ENCODE measurements at regions not wholly inside any gene's neighbourhood (a gene's known extent, or its start where the extent isn't known, plus 50 kb on each side); places are given as distances from the start of the nearest gene placed in this dataset.

DNA sequence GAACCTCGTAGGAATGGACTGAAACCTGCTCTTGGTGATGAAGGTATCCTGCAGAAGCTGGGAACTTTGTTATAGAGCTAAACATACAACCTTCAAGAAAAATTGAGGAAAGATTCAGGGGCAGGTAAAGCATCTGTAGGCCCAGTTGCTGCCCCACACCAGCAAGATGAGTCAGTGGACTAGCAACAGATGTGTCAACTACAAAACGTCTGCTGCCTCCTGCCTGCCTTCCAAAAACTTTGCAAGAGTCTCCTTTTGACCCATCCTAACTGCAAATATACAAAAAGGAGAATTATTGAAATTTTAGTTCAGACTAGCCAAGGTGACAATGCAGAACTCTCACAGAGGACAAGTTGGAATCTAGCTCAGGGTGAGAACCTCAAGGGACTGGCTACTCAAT lies 60.9 kb upstream of the TMTC1 start:
- peaks cover 6 to 27% (median 20%) of the 10 kb centered on the region in 7 donors for H3K9me3 Mint-ChIP-seq
- Histone ChIP-seq H3K9me3 (replicated peaks in 1 of 2; ENCODE audit: control insufficient read depth in 1 of 2, insufficient read depth in 1 of 2, low read length in 2 of 2) (peaks cover 18 to 27% of the 10 kb centered on the region in 2 donors), H3K36me3 (replicated peaks in 1 of 2; ENCODE audit: control insufficient read depth in 1 of 2, insufficient read depth in 2 of 2, low read length in 2 of 2) (no peaks in the 10 kb centered on the region), H3K27me3 (ENCODE audit: control insufficient read depth in 2 of 2, insufficient read depth in 2 of 2, low read length in 2 of 2) (no peaks in the 10 kb centered on the region), H3K4me2 (replicated peaks; ENCODE audit: extremely low read depth, low read length, poor library complexity, severe bottlenecking) (no peak overlapping the region), H2AFZ (ENCODE audit: insufficient read depth, low read depth, low read length, poor library complexity, severe bottlenecking) (no peak overlapping the region), H3K4me3 (replicated peaks in 1 of 3; ENCODE audit: low read depth in 2 of 3, low read length in 3 of 3) (no peak overlapping the region), H3K27ac (ENCODE audit: low read depth in 1 of 2, low read length in 2 of 2) (no peak overlapping the region), H4K20me1 (ENCODE audit: insufficient read depth, low read length) (no peaks in the 10 kb centered on the region), H3K79me2 (ENCODE audit: insufficient read depth, low read length) (no peaks in the 10 kb centered on the region), H3K9ac (ENCODE audit: insufficient read depth, low read length, poor library complexity, severe bottlenecking) (no peak overlapping the region), H3K4me1 (ENCODE audit: control insufficient read depth in 1 of 2, insufficient read depth in 2 of 2, low read length in 2 of 2) (no peaks in the 10 kb centered on the region)
- H3K4me3 Mint-ChIP-seq, result no peak overlapping the region
- H3K36me3 Mint-ChIP-seq, result no peaks in the 10 kb centered on the region
- no peak for DNase-seq
- H3K27ac Mint-ChIP-seq, result no peak overlapping the region
- intact Hi-C loops (cut with micrococcal nuclease), result no loop called here
- TF ChIP-seq, protein P1, sequence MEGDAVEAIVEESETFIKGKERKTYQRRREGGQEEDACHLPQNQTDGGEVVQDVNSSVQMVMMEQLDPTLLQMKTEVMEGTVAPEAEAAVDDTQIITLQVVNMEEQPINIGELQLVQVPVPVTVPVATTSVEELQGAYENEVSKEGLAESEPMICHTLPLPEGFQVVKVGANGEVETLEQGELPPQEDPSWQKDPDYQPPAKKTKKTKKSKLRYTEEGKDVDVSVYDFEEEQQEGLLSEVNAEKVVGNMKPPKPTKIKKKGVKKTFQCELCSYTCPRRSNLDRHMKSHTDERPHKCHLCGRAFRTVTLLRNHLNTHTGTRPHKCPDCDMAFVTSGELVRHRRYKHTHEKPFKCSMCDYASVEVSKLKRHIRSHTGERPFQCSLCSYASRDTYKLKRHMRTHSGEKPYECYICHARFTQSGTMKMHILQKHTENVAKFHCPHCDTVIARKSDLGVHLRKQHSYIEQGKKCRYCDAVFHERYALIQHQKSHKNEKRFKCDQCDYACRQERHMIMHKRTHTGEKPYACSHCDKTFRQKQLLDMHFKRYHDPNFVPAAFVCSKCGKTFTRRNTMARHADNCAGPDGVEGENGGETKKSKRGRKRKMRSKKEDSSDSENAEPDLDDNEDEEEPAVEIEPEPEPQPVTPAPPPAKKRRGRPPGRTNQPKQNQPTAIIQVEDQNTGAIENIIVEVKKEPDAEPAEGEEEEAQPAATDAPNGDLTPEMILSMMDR (IDR thresholded peaks at IDR 0.05), result no peak
- no CpG with 5 or more reads among the region's 2 CpGs for WGBS (ENCODE audit: insufficient coverage)
- H3K4me1 Mint-ChIP-seq, result no peaks in the 10 kb centered on the region
- peaks cover 0 to 2% (median 0%) of the 10 kb centered on the region in 3 donors for H3K27me3 Mint-ChIP-seq (ENCODE audit: low read depth in 3 of 3)

GRCh38 chr12:29843036-29843435 lies 59.3 kb upstream of the TMTC1 start:
- H3K4me1 ChIP-seq (ENCODE audit: control insufficient read depth in 1 of 2, insufficient read depth in 2 of 2, low read length in 2 of 2), result no peaks in the 10 kb centered on the region
- no peaks in the 10 kb centered on the region for H3K4me1 Mint-ChIP-seq
- no peak overlapping the region for H2AFZ ChIP-seq (ENCODE audit: insufficient read depth, low read depth, low read length, poor library complexity, severe bottlenecking)
- H3K4me2 ChIP-seq (replicated peaks; ENCODE audit: extremely low read depth, low read length, poor library complexity, severe bottlenecking), result no peak overlapping the region
- peaks cover 10 to 25% (median 13%) of the 10 kb centered on the region in 7 donors for H3K9me3 Mint-ChIP-seq
- H3K9ac ChIP-seq (ENCODE audit: insufficient read depth, low read length, poor library complexity, severe bottlenecking), result no peak overlapping the region
- intact Hi-C loops (cut with micrococcal nuclease), result no loop called here
- no peak overlapping the region for H3K4me3 Mint-ChIP-seq
- H3K27ac ChIP-seq (ENCODE audit: low read depth in 1 of 2, low read length in 2 of 2), result no peak overlapping the region
- H3K36me3 ChIP-seq (replicated peaks in 1 of 2; ENCODE audit: control insufficient read depth in 1 of 2, insufficient read depth in 2 of 2, low read length in 2 of 2), result no peaks in the 10 kb centered on the region
- H3K4me3 ChIP-seq (replicated peaks in 1 of 3; ENCODE audit: low read depth in 2 of 3, low read length in 3 of 3), result no peak overlapping the region
- H3K27ac Mint-ChIP-seq, result no peak overlapping the region
- H3K27me3 ChIP-seq (ENCODE audit: control insufficient read depth in 2 of 2, insufficient read depth in 2 of 2, low read length in 2 of 2), result no peaks in the 10 kb centered on the region
- H3K36me3 Mint-ChIP-seq, result no peaks in the 10 kb centered on the region
- DNase-seq, result no peak
- no peaks in the 10 kb centered on the region for H3K79me2 ChIP-seq (ENCODE audit: insufficient read depth, low read length)
- no peaks in the 10 kb centered on the region for H4K20me1 ChIP-seq (ENCODE audit: insufficient read depth, low read length)
- peaks cover 0 to 2% (median 0%) of the 10 kb centered on the region in 3 donors for H3K27me3 Mint-ChIP-seq (ENCODE audit: low read depth in 3 of 3)
- TF ChIP-seq, protein P1 (IDR thresholded peaks at IDR 0.05), result no peak
- peaks cover 11 to 15% of the 10 kb centered on the region in 2 donors for H3K9me3 ChIP-seq (replicated peaks in 1 of 2; ENCODE audit: control insufficient read depth in 1 of 2, insufficient read depth in 1 of 2, low read length in 2 of 2)
